HG03457 (cell line): ENCODE measurements at regions not wholly inside any gene's neighbourhood (a gene's known extent, or its start where the extent isn't known, plus 50 kb on each side); places are given as distances from the start of the nearest gene placed in this dataset.

ENCODE experiments used
- ATAC-seq: cut with Tn5 transposase; IDR thresholded peaks from one replicate; pipeline ENCODE4 v1.9.1; 2021; ENCODE audit warnings: moderate number of reproducible peaks; ENCODE audit not compliant: unreplicated experiment

DNA sequence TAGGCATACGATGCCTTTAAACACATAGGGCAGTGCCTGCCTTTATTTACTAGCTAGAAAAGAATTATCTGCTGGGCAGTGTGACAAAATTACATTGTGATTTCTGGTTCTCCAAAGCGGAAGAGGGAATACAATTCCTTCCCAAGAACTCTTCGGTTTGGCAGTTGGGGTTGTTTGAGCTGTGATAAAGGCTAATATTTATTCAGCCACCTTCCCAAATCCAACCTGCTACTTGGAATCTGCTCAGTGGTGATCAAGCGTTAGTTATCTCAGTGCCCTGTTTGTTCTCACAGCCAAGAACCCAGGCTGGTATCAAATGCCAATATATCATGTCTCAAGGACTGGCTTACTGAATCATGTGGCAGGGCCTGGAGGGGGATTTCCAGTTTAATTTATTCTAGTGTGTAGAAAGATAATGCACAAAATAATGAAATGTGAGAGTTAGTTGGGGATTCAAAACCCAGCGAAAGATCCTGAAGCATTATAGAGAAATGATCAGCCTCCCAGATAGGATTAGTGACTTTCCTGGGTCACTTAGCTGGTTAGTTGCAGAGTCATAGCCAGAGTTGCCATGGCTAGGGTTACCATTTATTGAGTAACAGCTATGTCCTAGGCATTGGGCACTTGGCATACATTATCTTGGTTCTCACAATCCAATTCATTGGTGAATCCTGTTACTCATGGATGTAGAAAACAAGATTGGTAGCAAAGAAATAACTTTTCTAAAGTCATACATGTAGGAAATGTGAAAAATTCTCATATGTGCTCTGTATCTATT lies 457.0 kb upstream of the KLF4 start:
- no peak for ATAC-seq

GRCh38 chr9:107945961-107946360 lies 456.4 kb upstream of the KLF4 start:
- ATAC-seq = no peak

DNA sequence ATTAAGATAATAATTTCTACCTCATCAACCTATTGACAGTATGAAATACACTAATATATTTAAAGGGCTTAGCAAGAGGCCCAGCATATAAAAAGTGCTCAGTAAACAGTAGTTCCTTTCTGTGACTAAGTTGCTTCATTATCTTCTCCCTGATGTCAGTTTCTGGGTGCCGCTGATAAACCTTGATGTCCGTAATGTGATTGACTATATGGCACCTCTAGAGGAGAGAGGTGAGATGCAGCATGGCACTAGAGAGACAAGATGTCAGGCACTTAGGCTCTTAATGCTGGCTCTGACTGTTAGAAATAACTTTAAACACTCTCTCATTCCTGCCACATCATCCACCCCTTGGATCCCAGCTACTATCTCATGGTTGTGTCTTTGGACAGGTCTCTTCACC lies 455.9 kb upstream of the KLF4 start:
- ATAC-seq = no peak

DNA sequence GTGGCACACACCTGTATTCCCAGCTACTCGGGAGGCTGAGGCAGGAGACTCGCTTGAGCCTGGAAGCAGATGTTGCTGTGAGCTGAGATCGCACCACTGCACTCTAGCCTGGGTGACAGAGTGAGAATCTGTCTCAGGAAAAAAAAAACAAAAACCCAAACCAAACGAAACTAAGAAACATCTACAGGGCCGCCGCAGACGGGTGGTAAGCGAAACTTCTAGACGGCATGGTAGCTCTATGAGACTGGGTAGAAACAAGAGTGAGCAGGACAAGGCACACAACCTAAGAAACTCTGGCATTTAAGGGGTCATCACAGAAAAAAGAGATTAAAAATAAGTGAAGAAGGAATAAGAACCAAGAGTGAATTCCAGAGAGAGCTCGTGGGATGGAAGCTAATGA lies 454.8 kb upstream of the KLF4 start:
- no peak for ATAC-seq

- no peak for ATAC-seq
Measured at GRCh38 chr9:107943901-107944300, 454.3 kb upstream of the KLF4 start.

DNA sequence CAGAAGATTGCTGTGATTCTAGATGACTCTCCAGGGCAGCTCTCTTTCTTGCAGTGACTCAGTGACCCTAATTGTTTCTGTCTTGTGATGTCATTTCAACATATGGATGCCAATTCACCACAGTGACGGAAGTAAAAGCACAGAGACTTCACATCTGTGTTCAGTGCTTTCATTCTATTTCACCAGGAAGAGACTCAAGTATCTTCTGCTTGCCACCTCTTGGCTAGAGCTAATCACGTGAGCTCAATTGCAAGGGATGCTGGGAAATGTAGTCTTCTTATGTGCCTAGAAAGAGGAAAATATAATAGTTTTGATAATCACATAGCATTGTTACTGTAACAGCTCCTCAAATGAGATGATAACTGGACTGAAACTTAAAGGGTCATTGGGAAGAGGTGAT lies 453.3 kb upstream of the KLF4 start:
- no peak for ATAC-seq

DNA sequence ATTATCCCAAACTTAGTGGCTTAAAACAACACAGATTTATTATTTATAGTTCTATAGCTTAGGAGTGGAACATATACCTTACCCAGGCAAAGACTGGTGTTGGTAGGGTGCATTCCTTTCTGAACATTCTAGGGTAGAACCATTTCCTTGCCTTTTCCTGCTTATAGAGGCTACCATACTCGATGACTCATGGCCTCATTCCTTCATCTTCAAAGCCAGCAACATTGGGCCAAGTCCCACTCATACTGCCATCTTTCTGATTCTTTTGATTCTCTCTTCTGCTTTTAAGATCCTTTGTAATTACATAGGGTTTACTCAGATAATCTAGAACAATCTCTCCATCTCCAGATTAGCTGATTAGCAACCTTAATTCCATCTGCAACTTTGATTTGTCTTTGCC lies 452.7 kb upstream of the KLF4 start:
- no peak for ATAC-seq

DNA sequence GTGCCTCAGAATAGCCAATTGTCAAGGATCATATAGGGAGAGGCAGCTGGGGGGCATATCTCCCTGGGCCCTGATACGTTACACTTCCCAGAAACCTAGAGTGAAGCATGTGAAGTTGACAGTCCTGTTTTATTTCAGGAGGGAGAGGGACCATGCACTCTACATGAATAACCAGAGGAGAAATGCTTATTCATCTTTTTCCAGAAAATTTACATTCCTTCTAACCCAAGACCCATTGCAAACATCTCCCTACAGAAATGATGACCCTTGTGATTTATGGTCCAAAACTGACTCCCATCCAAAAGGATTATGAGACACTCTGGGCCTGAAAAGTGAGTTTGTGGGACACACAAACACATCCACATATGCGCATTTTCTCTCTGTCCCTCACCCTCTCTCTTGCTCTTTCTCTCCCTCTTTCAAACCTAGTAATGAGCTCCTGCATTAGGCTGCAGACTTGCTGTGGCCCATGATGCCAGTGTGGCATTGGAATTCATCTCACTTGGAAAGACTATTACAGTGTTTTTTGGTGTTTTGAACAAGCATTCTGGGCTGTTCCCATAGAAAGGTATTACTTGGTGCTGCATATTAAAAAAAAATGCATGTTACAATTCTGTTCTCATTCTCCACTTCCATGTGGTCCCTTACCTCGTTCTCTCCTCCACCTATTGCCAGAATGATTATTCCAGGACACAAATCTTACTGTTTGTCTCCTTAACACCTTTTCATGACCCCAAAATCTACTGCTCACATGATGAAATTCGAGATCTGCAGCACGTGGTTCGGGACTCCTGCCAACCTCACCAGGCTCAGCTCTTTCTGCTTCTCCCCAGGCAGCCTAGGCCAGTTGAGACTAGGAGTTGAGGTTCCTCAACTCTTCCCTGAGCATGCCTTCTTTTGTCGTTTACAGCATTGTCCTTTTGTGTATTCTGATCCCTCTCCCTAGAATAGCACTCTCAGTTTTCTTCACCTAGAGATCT lies 451.3 kb upstream of the KLF4 start:
- no peak for ATAC-seq

DNA sequence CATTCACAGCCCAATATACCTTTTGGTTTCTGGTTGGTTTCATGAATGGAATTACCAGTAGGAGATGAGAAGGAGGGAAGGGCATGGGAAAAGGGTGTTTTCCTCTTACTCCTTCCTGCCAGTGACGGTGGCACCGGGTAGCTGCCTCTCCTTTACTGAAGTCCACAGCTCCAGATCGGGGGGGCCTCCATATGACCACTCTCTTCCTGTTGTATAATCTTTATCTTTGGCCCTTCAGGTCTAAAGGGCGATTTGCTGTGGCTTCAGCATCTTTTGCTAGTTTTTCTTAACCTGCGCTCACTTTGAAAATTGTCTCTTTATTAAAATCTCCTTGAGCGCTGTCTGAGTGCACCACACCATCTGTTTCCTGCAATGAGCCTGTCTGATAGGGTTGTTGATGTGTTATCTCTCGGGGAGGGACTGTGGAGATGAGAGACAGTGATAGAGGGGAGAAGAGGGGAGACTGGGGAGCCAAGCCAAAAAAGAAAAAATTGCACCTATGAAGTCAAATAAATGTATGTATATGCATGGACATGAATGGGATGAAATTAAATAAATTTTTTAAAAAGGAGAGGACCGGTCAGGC lies 449.3 kb upstream of the KLF4 start:
- ATAC-seq = no peak

DNA sequence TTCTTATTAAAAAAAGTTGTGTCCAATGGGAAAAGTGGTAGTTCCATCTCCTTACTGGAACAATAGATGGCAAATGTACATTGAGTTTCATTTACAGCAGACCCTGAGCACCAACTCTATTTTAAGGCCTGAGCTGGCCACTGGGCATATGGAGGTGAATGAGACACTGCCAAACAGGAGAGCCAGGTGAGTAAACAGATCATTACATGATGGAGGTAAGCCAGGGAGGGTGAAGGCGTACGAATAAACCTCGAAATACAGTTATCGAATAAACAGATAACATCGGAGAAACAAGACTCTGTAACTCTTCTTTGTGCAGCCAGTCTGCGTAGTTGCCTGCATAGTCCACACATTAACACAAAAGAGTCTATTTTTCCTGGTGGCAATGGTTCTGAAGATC lies 446.4 kb upstream of the KLF4 start:
- ATAC-seq = no peak

DNA sequence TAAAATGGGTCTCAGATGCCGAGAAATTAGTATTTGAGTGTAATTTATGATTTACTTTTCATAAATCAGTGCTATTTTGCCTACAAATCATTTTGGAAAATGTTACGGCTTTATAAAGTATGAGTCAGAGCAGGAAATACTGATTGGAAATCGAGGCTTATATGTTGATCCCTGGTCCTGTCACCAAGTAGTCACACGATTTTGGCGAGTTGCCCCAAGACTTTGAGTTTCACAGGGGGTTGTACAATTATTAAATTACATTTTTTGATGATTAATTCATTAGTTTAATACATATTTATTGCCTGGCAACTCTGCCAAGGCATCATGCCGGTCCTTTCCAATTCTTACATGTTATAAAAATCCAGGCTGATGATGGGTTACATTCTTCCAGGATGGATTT lies 443.9 kb upstream of the KLF4 start:
- no peak for ATAC-seq

DNA sequence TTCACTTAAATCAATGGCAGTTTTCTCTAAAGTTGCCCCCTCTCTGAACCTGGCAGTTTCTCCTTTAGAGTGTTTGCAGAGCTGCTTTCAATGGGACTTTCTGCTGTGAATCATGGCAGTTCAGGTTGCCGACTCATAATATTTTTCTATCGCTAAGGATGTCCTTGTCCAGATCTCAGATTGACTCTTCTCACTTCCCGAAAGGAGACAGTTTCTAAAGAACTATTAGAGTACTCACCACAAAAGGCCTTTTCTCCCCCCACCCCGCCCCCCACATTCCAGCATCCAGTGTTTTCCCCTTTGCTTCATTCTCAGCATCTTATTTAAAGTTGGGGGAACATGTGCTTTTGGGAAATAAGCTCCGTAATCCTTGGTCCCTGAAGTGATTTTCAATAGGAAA lies 443.5 kb upstream of the KLF4 start:
- ATAC-seq = no peak

- no peak for ATAC-seq
Measured at GRCh38 chr9:107932601-107933000, 443.0 kb upstream of the KLF4 start.

- ATAC-seq = no peak
Measured at GRCh38 chr9:107932046-107932445, 442.5 kb upstream of the KLF4 start.

DNA sequence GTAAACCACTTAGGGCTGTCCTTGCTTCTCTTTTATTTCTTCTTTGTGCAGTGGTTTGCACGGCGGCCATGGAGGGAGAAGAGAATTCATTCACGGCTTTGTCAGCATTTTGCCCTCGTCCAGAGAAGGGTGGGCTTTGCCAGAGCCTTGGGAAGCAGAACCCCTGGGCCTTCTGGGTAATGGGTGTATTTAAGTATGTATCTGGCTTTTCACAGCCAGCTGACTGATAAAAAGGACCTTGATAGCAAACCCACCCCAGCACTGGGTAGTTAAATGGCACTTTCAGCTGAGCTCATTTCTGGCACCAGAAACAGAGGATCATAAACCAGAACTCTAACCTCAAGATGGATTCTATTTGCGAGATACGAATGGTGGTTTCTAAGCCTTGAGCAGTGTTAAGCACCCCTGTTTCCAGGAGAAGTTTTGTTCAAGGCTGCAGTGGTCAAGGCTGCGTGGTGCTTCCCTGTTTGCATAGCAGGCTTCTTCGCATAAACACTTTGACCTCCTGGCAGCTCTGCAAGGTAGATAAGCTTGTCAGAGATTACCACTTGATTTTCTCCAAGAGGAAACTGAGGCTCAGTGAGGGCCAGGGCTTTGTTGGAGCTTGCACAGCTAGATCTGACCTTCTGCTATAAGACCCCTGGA lies 441.6 kb upstream of the KLF4 start:
- ATAC-seq = no peak

DNA sequence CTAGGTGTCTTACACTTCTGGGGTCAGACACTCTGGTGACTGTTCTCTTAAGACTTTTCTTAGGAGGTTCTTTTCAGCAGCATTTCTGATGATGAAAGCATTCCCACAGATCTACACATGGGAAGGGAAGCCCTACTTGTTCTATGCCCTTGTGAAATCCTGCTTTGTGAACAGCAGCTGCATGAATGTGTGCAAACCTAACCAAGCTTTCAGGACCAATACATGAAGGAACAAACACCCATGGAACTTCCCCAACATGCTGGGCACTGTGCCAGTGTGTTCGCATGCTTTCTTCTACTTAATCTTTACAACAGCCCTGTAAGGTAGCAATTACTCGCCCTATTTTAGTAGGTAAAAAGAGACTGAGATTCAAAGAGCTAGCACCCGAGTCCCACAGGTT lies 439.9 kb upstream of the KLF4 start:
- no peak for ATAC-seq

DNA sequence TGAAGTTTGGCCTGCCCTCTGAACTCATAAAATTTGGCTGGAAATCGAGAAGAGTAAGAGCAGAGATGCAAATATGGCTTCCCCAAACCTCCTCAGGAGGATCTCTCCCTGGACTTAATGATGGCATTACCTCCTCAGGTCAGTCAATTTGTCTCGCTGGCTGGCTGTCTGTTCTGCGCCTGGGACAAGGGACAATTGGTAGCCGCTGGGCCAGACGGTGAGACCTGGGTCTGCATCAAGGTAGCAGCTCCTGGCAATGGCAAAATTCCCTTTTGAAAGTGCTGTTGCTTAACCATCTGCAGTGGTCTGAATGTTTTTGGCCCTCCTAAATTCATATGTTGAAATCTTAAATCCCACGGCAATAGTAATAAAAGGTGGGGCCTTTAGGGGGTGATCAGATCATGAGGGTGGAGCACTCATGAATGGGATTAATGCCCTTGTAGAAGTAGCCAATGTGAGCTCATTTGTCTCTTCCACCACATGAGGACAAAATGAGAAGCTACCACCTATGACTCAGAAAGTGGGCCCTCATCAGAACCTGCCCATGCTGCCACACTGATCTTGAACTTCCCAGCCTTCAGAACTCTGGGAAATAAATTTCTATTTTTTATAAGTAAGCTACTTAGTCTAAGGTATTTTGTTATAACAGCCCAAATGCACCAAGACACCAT lies 439.3 kb upstream of the KLF4 start:
- no peak for ATAC-seq

GRCh38 chr9:107927276-107927675 lies 437.7 kb upstream of the KLF4 start:
- no peak for ATAC-seq

DNA sequence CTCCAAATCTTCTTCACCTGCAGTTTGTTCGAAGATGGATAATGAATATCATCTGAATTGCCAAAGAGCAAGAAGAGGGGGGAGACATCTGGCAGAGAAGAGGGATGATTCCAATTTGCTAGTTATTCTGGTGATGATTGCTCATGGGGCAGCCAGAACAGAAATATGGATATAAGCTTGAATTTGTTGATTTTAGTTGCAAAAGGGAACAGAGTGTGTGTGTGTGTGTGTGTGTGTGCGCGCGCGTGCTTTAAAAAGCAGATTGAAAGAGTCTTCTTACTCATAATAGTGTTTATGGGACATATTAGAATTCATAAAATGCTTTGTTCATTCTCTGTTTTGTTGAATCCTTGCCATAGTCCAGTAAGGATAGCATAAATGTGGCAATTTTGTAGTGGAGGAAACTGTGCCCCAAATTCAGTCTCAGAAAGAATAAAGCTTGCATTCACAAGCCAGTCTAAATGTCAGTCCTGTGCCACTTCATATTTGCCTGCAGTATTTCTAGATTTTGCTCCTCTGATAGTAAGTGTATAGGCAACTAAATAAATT lies 436.3 kb upstream of the KLF4 start:
- no peak for ATAC-seq

DNA sequence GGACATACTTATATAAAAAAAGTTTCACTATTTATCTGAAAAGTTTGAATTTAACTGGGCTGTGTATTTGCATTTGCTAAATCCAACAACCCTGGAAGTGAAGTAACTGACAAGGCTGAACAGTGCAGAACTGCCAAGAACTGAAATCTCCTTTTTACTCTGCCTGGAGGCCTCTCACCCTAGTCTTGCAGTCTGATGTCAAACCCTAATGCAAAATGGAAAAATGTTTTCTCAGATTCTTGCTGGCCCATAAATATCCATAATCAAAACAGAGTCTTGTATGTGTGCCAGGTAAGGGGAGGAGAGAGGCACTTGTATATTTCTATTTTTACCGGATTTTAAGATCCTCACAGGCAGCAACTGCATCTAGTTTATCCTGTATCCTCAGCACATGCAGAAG lies 432.7 kb upstream of the KLF4 start:
- no peak for ATAC-seq
